Heart left ventricle (tissue), 16 donors: ENCODE measurements at regions not wholly inside any gene's neighbourhood (a gene's known extent, or its start where the extent isn't known, plus 50 kb on each side); places are given as distances from the start of the nearest gene placed in this dataset.

Experiments used
- ATAC-seq, 4 donors: fragments of 200-7000 bp; cut with Tn5 transposase; one replicate each; pipeline ENCODE4 v1.9.1; 2020 to 2022; ENCODE audit warnings: moderate library complexity in 4 of 4, mild to moderate bottlenecking in 3 of 4, moderate number of reproducible peaks in 1 of 4
- DNase-seq, 5 donors: peaks; one replicate each; pipeline ENCODE4 v3.0.0-alpha.2; 2020
- H3K27ac ChIP-seq, 12 donors: fragments of 200-600 bp; sonication (generic) in 4 of 12; one replicate each; pipeline versions ENCODE4 v1.5.0 to v1.8.0; 2016 to 2022; ENCODE audit warnings: mild to moderate bottlenecking in 2 of 12
- H3K27me3 ChIP-seq, 9 donors: fragments of 200-600 bp; sonication (generic) in 2 of 9; one replicate each; pipeline versions ENCODE4 v1.5.1 to v1.8.0; 2016 to 2022; ENCODE audit warnings: mild to moderate bottlenecking in 3 of 9
- H3K36me3 ChIP-seq, 9 donors: fragments of 200-600 bp; sonication (generic) in 2 of 9; one replicate each; pipeline versions ENCODE4 v1.5.0 to v1.8.0; 2018 to 2022; ENCODE audit warnings: mild to moderate bottlenecking in 2 of 9
- H3K4me1 ChIP-seq, 12 donors: fragments of 200-600 bp; sonication (generic) in 4 of 12; one replicate each; pipeline versions ENCODE4 v1.5.0 to v1.8.0; 2016 to 2022; ENCODE audit warnings: mild to moderate bottlenecking in 3 of 12
- H3K4me3 ChIP-seq, 12 donors: fragments of 200-600 bp; sonication (generic) in 4 of 12; one replicate each; pipeline versions ENCODE4 v1.5.0 to v1.8.0; 2017 to 2022; ENCODE audit warnings: mild to moderate bottlenecking in 9 of 12, moderate library complexity in 4 of 12
- H3K9me3 ChIP-seq, 12 donors: fragments of 200-600 bp; sonication (generic) in 4 of 12; one replicate each; pipeline versions ENCODE4 v1.5.0 to v1.8.0; 2016 to 2022; ENCODE audit warnings: mild to moderate bottlenecking in 1 of 12
- CTCF ChIP-seq, 12 donors: fragments of 200-600 bp; sonication (generic) in 4 of 12; IDR thresholded peaks; one replicate each; pipeline versions ENCODE4 v1.5.0 to v1.8.0; 2018 to 2022; ENCODE audit warnings: antibody characterized with exemption in 12 of 12, mild to moderate bottlenecking in 5 of 12
- POLR2A ChIP-seq, 2 donors: fragments of 450-650 bp; IDR thresholded peaks; one replicate each; pipeline ENCODE4 v1.6.1; 2017; ENCODE audit warnings: antibody characterized with exemption in 2 of 2, mild to moderate bottlenecking in 2 of 2, moderate library complexity in 2 of 2
- WGBS, 4 donors: extraction: QIAGEN DNeasy Blood & Tissue Kit in 2 of 4; methylation state at CpG; one replicate each; pipeline versions ENCODE4 v1.1.5 to v1.1.7; 2013 to 2018; 5-methylcytosine and 5-hydroxymethylcytosine counted together
- intact Hi-C, 10 donors: fragments of 100-400 bp; cut with DNase I; formaldehyde crosslinking; loops; one replicate each; pipeline versions ENCODE4 v1.11.1 to v1.14.2; 2022
- donor health status: ischemic (EF 13 %, LVEDD 7.1; RV severe dilation, severe dysfunction).
- donor health status: healthy with polysubstance abuse.
- donor health status: DM: no; HTN: yes; CAD: no.
- donor health status: DM: no; HTN: no; CAD: no.
- donor health status: ischemic (EF 25% LVEDD 6.9; RV normal size, moderate dysfunction).
- donor health status: ischemic (EF 25% LVEDD 5.7; RV mildly dilated, moderate dysfunction).
- donor health status: healthy.
- donor health status: DM: yes; HTN: yes; CAD: no.
- donor health status: ischemic (EF 35%, LVEDD 5.7; RV mildly dilated, moderate dysfunction).
- donor health status: nonischemic (EF 11% LVEDD 7.7; RV severe dilation, severe dysfunction).
- donor health status: DM: yes; HTN: yes; CAD: no.
- donor health status: PGD.
- donor health status: ischemic (EF 29% LVEDD 5.4; RV normal size, mild dysfunction).
- donor health status: nonischemic (EF 23%, LVEDD 6.1; RV moderate dilation, normal function).

GRCh38 chr10:113434950-113435349 is 117.9 kb upstream of the HABP2 start:
- Histone ChIP-seq H3K4me1 (no peaks in the 10 kb centered on the region), H3K36me3 (no peaks in the 10 kb centered on the region), H3K27me3 (peaks cover 0 to 6% (median 0%) of the 10 kb centered on the region in 9 donors), H3K9me3 (peaks cover 0 to 6% (median 0%) of the 10 kb centered on the region in 12 donors), H3K4me3 (no peak overlapping the region), H3K27ac (no peak overlapping the region)
- TF ChIP-seq POLR2A (IDR thresholded peaks at IDR 0.05) (no peak), CTCF (IDR thresholded peaks at IDR 0.05) (no peak)
- DNase-seq = no peak
- intact Hi-C loops = no loop called here
- WGBS, 4 donors = 88 to 95% (median 92%) methylated on average over 2 of the region's 2 CpGs
- ATAC-seq = no peak

- Histone ChIP-seq H3K4me1 (no peaks in the 10 kb centered on the region), H3K27me3 (peaks cover 0 to 6% (median 0%) of the 10 kb centered on the region in 9 donors), H3K36me3 (no peaks in the 10 kb centered on the region), H3K9me3 (peaks cover 0 to under 1% (median 0%) of the 10 kb centered on the region in 12 donors), H3K4me3 (no peak overlapping the region), H3K27ac (no peak overlapping the region)
- 81 to 91% (median 86%) methylated on average over 2 of the region's 2 CpGs for WGBS, 4 donors
- ATAC-seq (no peak), DNase-seq (no peak)
- intact Hi-C loops = no loop called here
- TF ChIP-seq POLR2A (IDR thresholded peaks at IDR 0.05) (no peak), CTCF (IDR thresholded peaks at IDR 0.05) (no peak)
These were observed 117.0 kb upstream of the HABP2 start for GRCh38 chr10:113435881-113436280.

- TF ChIP-seq POLR2A (IDR thresholded peaks at IDR 0.05) (no peak), CTCF (IDR thresholded peaks at IDR 0.05) (no peak)
- no peaks in the 10 kb centered on the region for H3K9me3 ChIP-seq
- H3K4me1 ChIP-seq = no peaks in the 10 kb centered on the region
- no peak for DNase-seq
- no peak overlapping the region for H3K27ac ChIP-seq
- WGBS, 4 donors = 59 to 79% (median 67%) methylated on average over 4 of the region's 4 CpGs
- no peak overlapping the region for H3K4me3 ChIP-seq
- no peaks in the 10 kb centered on the region for H3K36me3 ChIP-seq
- ATAC-seq = no peak
- peaks cover 0 to 6% (median 0%) of the 10 kb centered on the region in 9 donors for H3K27me3 ChIP-seq
- intact Hi-C loops = no loop called here
These were observed 116.0 kb upstream of the HABP2 start for GRCh38 chr10:113436851-113437250.

GRCh38 chr10:113438652-113439051 is 114.2 kb upstream of the HABP2 start:
- no peaks in the 10 kb centered on the region for H3K36me3 ChIP-seq
- no peak for TF ChIP-seq POLR2A (IDR thresholded peaks at IDR 0.05)
- no peak for TF ChIP-seq CTCF (IDR thresholded peaks at IDR 0.05)
- no peak overlapping the region for H3K27ac ChIP-seq
- intact Hi-C loops = no loop called here
- DNase-seq (no peak), ATAC-seq (no peak)
- no peaks in the 10 kb centered on the region for H3K9me3 ChIP-seq
- peaks cover 0 to 5% (median 0%) of the 10 kb centered on the region in 12 donors for H3K4me1 ChIP-seq
- WGBS, 4 donors = 83 to 100% (median 87%) methylated on average over 2 of the region's 2 CpGs
- no peak overlapping the region for H3K4me3 ChIP-seq
- H3K27me3 ChIP-seq = peaks cover 0 to 6% (median 0%) of the 10 kb centered on the region in 9 donors
